Hematopoietic multipotent progenitor cell (in vitro differentiated cells): ENCODE measurements at regions not wholly inside any gene's neighbourhood (a gene's known extent, or its start where the extent isn't known, plus 50 kb on each side); places are given as distances from the start of the nearest gene placed in this dataset.
"Not testable (repeated sequence)": the region's sequence is repeated elsewhere in the genome, so short reads cannot be mapped to it uniquely, and the experiment has no call there.

Source experiments
- DNase-seq, 3 donors: peaks; one replicate each; pipeline ENCODE4 v3.0.0-alpha.2; 2011 to 2015; ENCODE audit warnings: low read depth in 2 of 3, low spot score in 2 of 3

DNA sequence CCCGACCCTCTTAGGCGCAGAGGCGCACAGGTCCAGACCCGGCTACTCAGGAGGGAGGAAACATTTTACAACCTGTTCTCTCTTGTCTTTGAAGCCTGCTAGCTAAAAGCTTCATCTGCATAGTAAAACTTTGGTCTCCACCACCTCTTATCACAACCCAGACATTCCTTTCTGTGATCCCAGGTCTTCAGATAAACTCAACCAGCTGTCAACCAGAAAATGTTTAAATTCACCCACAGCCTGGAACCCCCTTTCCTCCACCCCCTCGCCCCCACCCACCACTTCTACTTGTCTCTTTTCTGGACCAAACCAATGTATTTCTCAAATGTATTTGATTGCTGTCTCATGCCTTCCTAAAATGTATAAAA lies 169.1 kb upstream of the PRKX start:
- not testable (repeated sequence) for DNase-seq

DNA sequence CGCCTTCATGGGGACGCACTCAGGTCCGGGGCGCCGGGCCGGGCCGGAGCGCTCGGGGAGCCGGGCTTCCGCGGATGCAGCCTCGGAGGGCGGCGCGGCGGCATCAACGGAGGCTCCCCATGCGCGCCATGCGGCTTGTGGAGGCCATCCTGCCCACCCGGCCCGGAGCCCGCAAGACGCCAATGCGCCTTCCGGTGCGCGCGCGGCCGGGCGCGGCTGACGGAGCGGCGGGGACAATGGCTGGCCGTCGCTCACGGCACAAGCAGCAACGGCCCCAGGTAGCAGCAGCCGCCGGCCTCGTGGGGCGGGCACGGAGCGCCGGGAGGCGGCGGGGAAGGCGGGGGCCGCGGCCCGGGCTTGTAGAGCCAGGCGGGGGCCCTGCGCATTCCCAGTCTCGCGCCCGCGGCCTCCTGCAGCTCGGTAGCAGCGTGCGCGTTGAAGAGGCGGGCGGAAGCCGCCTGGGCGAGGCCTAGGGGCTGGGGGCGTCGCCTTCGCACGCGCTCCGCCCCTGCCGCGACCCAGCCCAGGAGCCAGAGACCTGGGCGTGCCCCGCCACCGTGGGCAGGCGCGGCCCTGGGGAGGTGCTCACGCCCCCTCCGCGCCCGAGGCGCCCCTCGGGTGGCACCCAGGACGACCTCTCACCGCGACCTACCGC lies 168.6 kb upstream of the PRKX start:
- not testable (repeated sequence) for DNase-seq

DNA sequence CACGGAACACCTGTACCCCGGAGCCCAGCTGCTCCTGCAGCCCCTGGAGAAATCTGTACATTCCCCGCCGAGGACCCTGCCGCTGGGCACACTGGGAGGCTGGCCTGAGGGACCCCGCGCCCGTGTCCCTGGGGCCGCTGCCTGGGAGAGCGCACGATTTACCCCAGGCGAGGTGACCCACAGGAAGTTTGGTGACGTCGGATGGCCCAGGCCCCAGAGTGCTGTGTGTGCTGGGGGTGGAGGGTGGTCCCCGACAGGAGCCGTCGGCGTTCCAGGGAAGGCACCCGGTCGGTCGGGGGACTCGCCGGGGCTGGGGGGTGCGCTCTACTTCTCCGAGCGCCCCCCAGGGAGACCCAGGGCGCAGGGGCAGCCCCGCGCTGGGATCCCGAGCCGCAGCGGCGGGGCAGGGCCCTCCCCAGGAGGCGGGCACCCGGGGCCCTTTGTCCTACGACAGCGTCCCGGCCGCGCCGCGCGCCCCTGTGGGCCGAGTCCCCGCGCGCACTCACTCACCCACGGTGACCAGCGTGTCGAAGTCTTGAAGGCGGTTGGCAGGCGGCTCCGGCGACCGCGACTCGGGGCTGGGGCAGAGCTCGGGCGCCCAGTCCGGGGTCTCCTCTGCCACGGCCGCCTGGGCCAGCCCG lies 167.9 kb upstream of the PRKX start:
- not testable (repeated sequence) for DNase-seq

DNA sequence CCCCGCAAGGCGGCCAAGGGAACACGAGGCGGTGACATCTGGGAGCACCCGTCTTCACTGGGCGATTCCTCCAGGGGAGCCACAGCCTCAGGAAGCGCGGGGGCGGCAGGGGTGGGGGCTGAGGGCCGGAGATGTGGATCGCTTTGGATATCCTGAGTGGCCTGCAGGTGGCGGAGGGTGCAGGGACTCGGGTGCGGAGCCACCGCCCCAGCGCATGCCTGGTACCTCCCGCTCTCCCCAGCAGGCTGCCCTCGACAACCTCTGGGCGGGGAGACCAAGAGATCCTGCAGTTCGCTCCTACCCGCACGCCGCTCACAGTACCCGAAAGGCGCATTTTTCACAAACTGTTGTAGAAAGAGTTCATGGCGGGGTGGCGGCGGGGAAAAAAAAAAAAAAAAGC lies 162.9 kb upstream of the PRKX start:
- not testable (repeated sequence) for DNase-seq

DNA sequence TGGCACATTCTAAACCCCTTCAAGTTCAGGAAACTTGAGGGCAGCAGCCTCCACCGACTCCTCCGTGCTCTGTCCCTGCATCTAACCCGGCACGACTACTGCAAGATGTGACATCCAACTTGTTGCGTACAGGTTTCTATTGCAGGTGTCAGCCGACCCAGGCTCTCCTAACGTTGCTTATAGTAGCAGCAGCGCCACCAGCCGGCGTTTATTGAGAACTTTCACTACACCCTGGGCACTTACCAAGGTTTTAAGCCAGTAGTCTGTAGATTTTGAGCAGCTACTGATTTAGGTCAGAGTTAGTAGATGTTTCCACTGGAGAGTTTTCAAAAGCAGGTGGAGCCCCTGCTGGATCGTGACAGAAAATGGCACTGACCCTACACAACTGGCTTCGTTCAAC lies 162.2 kb upstream of the PRKX start:
- DNase-seq = not testable (repeated sequence)

DNA sequence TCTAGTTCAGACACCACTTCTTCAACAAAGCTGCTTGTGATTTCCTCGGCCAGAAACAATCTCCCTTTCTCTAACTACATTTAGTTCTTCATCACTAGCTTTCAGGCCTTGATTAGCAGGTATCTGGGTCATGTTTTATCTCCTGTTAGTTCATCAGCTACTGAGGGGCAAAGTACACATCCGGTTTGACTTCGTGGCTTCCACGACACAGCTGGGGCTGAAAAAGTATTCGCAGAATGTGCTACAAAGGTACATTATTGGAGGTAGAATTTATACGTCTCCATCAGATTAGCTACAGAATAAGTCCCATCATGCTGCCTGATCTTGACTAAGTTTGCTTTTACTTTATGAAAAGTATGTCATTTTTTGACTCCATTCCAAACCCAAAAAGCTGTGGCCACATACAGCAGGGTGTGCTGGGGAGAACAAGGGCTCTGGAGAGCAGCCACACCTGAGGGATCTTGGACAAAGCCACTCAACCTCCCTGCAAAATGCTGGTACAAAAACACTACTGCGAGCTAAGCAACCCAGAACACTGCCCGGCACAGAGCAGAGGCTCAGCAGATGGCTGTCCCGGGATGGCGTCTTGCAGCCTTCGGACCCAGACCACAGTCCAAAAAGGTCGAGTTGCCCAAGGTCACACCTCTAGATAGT lies 158.9 kb upstream of the PRKX start:
- DNase-seq = not testable (repeated sequence)

DNA sequence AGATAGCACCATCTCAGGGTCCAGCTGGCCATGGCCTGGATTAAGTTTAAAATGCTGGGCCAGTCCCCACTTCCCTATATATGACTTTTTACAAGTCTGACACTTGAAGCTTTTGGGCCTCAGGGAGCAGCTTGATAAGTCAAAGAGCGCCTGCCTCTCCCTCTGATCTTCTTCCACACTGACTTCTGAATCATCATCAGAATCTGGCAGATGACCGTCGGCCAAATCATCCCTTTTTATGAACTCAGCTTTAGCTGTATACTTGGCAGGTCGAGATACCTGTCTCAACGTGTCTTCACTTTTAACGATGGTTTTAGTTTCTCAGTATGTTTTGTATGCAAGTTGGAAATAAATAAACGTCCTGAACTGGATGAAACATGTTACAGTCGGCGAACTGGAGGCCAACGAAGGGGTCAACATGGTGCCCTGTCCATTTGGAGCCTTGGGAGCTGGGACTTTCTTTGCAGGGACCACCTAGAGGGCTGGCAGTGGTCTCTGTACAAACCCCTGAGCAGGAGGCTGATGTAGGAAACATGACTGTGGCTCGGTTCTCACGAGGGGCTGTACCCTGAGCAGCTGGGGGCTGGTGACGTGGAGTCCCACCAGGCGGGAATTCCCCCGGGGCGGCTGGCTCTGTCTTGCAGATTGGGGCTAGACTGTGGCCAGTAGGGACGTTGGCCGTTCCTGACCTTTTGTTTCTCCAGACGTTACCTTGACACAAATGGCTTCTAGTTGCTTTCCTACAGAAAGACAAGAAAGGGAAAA lies 153.8 kb upstream of the PRKX start:
- not testable (repeated sequence) for DNase-seq

DNA sequence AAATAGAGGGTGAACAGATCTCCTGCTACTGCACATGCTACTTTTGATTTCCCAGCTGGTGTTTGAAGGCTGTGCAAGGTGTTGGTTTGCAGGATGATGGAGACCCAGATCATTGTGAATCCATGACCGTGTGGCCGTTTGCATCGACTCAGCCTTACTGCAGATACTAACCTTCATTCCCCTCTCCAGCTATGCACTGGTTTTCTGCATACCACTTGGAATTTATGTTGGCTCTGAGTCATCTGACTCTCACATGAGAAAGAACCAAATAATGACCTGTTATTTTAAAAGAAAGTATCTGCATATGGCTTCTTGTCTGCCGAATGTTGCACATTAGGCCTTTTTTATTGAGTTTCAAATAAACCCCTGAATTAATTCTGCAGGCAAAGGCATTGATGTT lies 144.9 kb upstream of the PRKX start:
- not testable (repeated sequence) for DNase-seq

DNA sequence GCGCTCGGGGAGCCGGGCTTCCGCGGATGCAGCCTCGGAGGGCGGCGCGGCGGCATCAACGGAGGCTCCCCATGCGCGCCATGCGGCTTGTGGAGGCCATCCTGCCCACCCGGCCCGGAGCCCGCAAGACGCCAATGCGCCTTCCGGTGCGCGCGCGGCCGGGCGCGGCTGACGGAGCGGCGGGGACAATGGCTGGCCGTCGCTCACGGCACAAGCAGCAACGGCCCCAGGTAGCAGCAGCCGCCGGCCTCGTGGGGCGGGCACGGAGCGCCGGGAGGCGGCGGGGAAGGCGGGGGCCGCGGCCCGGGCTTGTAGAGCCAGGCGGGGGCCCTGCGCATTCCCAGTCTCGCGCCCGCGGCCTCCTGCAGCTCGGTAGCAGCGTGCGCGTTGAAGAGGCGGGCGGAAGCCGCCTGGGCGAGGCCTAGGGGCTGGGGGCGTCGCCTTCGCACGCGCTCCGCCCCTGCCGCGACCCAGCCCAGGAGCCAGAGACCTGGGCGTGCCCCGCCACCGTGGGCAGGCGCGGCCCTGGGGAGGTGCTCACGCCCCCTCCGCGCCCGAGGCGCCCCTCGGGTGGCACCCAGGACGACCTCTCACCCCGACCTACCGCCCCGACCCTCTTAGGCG lies 130.2 kb upstream of the PRKX start:
- not testable (repeated sequence) for DNase-seq

DNA sequence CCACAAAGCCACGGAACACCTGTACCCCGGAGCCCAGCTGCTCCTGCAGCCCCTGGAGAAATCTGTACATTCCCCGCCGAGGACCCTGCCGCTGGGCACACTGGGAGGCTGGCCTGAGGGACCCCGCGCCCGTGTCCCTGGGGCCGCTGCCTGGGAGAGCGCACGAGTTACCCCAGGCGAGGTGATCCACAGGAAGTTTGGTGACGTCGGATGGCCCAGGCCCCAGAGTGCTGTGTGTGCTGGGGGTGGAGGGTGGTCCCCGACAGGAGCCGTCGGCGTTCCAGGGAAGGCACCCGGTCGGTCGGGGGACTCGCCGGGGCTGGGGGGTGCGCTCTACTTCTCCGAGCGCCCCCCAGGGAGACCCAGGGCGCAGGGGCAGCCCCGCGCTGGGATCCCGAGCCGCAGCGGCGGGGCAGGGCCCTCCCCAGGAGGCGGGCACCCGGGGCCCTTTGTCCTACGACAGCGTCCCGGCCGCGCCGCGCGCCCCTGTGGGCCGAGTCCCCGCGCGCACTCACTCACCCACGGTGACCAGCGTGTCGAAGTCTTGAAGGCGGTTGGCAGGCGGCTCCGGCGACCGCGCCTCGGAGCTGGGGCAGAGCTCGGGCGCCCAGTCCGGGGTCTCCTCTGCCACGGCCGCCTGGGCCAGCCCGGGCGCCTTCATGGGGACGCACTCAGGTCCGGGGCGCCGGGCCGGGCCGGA lies 129.5 kb upstream of the PRKX start:
- not testable (repeated sequence) for DNase-seq

DNA sequence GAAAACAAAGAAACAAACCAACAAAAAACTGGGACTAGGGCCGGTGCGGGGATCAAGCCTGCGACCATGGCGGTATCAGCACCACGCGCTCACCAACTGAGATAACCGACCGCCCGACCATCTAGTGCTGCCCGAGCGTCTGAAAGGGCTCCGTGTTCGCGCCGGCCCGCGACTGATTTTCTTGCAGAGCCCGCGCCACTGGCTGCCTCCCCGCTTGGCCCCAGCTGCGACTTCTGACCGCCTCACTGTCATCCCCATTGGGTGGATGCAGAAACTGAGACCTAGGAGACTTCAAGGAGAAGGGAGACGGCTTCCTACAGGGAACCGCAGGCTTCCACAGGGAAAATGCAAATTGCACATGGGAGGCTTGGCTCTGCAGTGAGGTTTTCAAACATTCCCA lies 125.3 kb upstream of the PRKX start:
- not testable (repeated sequence) for DNase-seq

DNA sequence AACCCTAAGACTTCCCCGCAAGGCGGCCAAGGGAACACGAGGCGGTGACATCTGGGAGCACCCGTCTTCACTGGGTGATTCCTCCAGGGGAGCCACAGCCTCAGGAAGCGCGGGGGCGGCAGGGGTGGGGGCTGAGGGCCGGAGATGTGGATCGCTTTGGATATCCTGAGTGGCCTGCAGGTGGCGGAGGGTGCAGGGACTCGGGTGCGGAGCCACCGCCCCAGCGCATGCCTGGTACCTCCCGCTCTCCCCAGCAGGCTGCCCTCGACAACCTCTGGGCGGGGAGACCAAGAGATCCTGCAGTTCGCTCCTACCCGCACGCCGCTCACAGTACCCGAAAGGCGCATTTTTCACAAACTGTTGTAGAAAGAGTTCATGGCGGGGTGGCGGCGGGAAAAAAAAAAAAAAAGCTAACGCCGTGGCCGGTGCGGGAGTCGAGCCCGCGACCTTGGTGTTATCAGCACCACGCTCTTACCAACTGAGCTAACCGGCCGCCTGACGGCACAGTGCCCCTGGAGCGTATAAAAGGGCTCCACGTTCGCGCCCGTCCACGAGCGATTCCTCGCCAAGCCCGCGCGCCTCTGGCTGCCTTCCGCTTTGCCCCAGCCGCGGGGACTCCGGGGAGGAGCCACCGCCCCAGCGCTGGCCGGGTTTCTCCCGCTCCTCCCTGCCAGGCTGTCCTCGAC lies 124.7 kb upstream of the PRKX start:
- DNase-seq = not testable (repeated sequence)

DNA sequence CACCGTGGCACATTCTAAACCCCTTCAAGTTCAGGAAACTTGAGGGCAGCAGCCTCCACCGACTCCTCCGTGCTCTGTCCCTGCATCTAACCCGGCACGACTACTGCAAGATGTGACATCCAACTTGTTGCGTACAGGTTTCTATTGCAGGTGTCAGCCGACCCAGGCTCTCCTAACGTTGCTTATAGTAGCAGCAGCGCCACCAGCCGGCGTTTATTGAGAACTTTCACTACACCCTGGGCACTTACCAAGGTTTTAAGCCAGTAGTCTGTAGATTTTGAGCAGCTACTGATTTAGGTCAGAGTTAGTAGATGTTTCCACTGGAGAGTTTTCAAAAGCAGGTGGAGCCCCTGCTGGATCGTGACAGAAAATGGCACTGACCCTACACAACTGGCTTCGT lies 123.8 kb upstream of the PRKX start:
- not testable (repeated sequence) for DNase-seq

DNA sequence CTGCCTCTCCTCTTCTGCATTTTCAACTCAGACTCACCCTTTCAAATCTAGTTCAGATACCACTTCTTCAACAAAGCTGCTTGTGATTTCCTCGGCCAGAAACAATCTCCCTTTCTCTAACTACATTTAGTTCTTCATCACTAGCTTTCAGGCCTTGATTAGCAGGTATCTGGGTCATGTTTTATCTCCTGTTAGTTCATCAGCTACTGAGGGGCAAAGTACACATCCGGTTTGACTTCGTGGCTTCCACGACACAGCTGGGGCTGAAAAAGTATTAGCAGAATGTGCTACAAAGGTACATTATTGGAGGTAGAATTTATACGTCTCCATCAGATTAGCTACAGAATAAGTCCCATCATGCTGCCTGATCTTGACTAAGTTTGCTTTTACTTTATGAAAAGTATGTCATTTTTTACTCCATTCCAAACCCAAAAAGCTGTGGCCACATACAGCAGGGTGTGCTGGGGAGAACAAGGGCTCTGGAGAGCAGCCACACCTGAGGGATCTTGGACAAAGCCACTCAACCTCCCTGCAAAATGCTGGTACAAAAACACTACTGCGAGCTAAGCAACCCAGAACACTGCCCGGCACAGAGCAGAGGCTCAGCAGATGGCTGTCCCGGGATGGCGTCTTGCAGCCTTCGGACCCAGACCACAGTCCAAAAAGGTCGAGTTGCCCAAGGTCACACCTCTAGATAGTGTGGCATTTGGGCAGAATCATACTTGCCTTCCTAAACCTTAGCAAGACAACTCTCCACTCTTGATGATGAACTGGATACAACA lies 120.5 kb upstream of the PRKX start:
- not testable (repeated sequence) for DNase-seq

DNA sequence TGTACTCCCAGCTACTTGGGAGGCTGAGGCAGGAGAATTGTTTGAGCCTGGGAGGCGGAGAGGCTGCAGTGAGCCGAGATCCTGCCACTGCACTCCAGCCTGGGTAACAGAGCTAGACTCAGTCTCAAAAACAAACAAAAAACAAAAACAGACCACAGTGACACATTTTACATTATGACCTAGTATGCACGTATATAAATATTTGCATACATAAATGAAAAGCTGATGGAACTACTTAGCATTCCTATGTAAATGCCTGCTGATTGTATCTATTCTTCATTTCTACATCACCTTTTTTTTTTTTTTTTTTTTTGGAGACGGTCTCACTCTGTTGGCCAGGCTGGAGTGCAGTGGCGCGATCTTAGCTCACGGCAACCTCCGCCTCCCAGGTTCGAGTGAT lies 116.6 kb upstream of the PRKX start:
- not testable (repeated sequence) for DNase-seq

DNA sequence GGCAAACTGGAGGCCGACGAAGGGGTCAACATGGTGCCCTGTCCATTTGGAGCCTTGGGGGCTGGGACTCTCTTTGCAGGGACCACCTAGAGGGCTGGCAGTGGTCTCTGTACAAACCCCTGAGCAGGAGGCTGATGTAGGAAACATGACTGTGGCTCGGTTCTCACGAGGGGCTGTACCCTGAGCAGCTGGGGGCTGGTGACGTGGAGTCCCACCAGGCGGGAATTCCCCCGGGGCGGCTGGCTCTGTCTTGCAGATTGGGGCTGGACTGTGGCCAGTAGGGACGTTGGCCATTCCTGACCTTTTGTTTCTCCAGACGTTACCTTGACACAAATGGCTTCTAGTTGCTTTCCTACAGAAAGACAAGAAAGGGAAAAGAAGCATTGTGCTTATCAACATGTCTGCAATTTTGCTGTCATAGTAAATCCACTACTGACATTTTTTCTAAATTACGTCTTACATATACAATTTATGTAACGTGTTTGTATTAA lies 115.6 kb upstream of the PRKX start:
- DNase-seq = not testable (repeated sequence)

DNA sequence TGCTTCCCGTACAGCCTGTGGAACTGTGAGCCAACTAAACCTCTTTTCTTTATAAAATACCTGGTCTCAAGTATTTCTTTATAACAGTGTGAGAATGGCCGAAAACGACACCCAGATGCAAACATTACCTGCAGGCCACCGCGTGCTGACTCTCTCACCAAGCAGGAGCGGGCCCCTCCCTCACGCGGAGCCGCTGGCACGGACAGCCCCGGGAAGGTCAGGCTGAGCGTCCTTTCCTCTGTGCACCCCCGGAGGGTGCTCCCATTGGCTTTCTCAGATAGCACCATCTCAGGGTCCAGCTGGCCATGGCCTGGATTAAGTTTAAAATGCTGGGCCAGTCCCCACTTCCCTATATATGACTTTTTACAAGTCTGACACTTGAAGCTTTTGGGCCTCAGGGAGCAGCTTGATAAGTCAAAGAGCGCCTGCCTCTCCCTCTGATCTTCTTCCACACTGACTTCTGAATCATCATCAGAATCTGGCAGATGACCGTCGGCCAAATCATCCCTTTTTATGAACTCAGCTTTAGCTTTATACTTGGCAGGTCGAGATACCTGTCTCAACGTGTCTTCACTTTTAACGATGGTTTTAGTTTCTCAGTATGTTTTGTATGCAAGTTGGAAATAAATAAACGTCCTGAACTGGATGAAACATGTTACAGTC lies 115.1 kb upstream of the PRKX start:
- DNase-seq = not testable (repeated sequence)

DNA sequence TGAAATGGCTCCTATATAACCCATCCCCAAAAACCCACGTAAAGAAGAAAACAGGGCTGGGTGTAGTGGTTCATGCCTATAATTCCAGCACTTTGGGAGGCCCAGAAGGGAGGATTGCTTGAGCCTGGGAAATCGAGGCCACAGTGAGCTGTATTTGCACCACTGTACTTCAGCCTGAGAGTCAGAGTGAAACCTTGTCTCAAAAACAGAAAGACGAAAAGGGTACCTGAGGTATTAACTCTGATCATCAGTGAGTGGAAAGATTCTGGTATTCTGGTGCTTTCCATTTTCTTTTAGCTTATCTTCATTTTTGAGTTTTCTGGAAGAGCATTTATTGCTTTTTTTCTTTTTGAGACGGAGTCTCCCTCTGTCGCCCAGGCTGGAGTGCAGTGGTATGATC lies 110.6 kb upstream of the PRKX start:
- DNase-seq = not testable (repeated sequence)
